Non-pigmented ciliary epithelial cell (primary cell): ENCODE measurements at regions not wholly inside any gene's neighbourhood (a gene's known extent, or its start where the extent isn't known, plus 50 kb on each side); places are given as distances from the start of the nearest gene placed in this dataset.

Source experiments
- DNase-seq: peaks from one replicate; pipeline ENCODE4 v3.0.0-alpha.2; 2010; ENCODE audit warnings: low read depth

DNA sequence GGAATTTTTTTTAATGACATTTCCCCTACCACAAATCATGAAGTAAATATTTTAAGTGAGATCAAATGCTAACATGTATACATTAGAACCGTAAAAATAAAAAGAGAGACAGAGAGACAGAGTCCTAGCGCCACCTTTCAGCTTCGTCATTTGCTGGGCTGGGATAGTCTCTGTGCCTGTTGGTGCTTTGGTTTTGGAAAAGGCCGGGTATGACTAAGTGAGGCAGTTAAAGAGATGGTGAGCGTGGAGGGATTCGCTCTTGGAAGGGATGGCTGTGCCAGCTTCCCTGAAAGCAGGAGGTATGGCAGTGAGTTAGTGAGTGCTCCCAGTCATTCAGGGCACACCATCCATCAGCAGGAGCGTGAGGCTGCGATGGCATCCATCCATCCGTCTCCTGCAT, 729.6 kb upstream of the WWC1 start:
- DNase-seq = no peak

DNA sequence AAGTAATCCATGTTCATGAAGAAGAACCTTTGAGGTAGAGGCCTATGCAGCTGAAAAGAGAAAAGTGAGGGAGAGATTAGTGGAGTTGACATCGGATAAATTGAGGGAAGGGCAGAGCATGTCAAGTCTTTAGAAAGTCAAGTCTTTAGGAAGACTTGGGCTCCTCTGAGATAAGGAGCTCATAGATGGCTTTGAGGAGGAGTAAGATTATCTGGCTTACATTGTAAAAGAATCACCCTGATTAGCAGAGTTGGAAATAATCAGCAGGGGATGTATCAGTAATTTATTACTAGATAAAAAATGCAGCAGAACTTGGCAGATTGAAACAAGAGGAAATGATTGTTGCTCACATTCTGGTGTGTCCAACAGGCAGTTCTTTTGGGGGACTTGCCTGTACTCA, 727.2 kb upstream of the WWC1 start:
- DNase-seq = no peak

DNA sequence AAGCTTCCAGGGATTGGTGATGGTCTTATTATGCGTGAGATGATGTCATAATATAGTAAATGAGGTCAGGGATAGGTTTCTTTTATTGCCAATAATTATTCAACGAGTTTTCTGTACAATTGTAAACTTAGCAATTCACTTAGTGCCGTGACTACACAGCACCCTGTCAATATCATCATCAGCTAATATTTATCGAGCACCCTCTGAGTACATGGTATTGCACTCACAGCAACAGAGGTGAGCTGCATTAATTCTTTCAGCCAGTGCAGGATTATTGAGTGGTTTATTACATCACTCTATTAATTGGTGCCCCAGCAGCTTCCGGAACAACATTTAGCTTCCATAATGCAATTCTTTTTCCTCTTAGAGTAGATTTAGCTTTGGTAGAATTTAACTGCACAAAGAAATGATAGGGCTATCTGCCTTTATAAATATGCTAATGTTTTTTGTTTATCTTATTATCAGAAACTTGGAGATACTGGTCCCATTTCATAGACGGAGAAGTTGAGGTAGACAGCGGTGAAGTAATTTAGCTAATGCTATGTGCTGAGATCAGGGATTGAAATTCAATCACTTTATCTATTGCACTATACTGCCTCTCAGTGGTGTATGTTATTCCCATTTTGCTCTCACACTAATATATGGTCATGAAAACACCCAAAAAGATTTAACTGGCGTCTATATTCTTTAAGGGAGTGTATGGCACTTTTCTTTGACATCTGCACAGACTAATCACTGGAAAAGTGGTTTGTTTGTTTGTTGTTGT, 726.1 kb upstream of the WWC1 start:
- peak; percentile 6 for DNase-seq

DNA sequence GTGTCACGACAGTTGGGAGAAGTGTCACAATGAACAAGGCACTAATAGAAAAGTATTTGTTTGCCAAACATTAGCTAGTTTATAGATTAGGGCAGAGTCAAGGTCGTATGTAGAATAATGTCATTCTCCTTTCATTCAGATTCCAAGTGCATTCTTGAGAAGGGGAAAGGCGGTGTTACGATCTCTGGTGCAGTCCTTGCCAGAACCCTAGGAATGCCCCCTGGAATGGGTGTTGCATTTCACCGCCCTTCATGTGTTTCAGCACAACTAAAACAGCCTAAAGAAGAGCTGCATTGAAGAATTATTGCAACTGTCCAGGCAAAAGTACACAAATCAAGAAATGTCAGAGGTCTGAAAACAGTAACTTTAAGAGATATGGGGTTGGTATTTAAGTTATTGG, 721.0 kb upstream of the WWC1 start:
- DNase-seq = no peak

DNA sequence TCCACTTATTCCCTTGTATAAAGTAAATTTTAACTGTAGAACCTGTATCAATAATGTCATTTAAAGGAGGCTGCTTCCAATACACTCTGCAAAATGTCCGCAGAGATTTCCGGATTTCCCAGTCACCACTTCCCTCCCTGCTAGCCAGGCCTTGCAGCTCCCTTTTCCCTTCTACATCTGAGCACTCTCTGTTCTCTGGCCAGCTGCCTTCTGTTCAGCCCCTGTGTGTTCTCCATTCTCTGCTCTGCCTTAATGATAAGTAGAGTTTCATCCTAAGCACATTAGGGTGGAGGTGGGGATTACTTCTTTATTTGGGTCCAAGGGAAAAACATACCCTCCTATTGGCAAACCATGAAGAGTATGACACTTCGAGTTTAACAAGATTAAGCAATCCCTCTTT, 719.6 kb upstream of the WWC1 start:
- no peak for DNase-seq

DNA sequence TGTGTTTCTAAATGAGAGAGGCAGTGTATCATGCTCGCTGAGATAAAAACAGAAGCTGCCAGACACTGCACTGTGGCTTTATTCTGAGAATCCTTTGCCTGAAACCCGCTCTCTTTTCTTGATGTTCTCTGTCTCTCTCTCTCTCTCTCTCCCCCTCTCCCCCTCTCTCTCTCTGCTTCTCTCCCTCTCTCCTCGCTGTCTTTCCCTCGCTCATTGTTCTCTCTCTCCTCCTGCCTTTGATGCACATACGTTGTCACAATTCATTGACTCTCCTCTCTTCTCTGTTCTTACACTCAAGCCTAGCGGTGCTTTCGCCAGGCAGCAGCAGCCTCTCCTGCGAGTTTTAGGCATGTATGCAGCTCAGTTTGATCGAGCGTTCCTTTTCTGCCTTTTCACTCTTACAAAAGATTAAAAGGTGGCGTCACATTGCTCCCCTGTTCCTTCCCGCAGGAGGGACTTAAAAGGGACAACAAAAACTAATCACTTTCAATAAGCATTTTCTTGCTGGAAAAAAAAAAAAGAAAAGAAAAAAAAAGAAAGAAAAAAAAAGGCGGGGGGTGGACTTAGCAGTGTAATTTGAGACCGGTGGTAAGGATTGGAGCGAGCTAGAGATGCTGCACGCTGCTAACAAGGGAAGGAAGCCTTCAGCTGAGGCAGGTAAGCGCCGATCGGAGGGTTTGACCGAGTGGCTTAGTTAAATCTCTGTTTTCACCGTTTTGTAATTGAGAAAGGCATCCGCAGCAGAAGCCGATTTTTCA, 717.9 kb upstream of the WWC1 start:
- DNase-seq = peak; percentile 17

DNA sequence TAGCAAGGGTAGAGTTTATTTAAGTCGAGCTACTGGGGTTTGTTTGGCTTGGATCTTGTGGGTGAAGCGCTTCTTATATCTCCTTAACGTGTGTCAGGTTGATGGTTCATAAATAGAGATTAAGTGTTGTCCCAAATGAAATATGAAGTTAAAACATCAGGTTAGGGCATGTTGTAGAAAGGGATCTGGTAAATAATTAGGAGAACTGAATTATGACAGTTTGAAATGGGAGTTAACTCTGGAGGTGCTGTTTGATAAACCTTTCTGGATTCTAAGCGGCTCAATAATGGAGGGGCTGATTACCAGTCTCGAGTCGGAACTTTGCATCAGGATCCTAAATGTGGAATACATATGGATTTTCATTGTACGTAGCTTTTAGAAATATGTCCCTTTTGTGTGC, 717.0 kb upstream of the WWC1 start:
- no peak for DNase-seq

DNA sequence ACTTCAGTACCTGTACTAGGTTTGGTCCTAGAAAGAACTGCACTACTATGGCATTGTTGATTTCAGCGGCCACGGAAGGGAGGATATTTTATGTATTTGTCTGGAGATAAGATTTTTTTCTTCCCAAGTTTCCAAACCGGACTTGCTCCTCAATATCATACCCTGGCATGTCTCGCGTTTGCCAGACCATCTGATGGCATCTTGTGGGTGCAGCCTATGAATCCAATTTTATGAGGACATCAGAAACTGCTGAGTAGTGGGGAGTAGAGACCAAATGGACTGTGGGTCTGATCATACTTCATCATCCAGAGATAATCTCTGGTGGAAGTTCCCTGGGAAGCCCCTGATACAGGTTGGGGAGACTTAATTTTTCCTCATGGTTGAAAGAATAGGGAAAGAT, 716.1 kb upstream of the WWC1 start:
- DNase-seq = no peak

DNA sequence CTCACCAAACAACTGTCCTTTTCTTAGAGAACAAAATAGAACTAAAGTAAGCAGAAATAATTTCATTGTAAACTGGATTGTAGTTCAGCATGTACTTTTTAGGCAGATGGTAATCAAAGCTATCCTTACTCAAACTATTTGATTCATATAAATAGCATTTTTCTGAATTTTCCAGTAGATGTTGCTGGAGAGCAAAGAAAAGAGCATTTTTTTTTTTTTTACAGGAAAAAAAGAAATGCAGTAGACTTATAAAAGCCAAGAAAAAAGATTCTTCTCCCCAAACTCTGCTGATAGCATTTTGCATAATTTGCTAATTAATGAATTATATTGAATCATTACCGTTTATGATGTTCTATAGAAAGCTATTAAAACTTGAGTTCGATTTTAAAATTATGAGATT, 715.3 kb upstream of the WWC1 start:
- DNase-seq = no peak

DNA sequence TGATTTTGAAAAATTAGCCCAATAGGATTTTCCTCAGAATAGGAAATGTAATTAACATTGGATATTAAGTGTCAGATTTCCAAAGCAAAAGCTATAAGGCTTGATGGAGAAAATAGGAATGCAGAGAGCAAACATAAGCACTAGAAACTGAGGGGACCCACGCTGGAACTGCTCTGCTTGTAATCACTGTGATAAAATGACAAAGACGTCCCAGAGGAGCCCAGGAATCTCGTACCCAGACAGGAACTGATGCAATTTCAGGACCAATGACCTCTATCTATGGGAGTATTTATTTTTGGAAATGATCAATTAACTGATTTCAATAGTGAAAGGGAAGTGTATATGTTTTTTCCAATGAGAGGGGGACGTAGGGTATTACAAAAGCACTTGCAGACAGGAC, 714.5 kb upstream of the WWC1 start:
- DNase-seq = no peak

DNA sequence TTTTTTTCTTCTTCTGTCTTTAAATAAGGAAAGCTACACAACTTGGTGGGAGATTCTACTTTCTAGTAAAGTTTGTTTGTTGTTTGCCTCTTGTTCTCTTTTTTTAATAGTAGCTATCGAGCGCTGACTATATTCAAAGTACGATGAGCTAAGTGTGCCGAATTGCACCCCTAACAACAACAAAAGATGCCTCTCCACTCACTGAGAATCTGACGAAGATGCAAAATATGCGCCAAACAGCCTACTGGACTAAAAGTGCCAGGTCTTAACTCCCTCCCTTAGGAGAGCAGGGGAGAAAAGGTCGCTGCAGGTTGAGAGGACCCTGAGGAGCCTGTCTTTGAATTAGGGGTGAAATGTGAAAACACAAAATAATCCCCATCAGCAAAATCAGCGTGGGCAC, 713.8 kb upstream of the WWC1 start:
- no peak for DNase-seq

DNA sequence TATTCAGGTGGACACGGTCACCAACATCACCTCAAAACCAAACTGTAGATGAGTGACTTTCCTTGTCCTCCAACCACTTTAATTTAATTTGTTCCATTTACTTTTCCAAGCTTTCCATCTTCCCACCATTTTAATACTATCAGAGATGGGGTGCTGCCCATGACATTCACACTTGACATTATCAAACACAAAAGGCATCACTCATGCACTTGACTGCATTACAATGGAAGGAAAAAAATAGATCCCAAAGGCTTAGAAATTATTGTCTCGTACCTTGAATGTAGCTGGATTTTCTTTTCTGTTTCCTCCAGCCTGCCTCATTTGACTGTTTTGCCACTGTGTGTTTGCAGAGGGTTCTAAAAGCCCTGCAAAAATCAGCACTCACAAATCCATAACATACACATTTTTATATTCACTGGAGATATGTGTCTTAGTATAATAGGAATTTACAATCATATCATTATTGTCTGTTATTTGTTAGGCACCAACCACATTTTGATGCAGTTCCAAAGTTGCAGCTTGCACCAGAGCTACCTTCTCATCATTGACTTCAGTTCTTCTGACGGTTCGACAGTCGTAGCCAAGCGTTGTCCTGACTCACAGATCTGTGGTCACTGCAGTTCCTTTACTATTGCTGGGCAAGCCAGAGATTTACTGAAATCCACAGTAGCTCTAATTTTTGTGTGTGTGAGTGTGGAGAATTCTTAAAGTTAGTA, 712.3 kb upstream of the WWC1 start:
- DNase-seq = peak; percentile 22

DNA sequence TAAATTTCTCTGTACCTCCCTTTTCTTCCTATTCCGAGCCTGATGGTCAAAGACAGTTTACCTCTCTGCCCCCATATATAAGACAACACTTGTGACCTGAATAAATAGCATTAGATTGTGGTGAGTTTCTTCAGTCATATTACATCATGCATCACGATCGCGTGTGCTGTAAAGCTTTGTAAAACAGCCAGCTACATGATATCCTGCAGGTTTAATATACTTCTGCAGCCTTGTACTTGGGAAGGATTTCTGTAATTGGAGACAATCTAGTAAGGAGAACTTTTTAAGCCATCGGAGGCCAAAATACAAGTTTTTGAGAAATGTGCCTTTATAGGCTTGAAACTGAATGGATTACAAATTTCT, 711.8 kb upstream of the WWC1 start:
- DNase-seq = peak; percentile 6

DNA sequence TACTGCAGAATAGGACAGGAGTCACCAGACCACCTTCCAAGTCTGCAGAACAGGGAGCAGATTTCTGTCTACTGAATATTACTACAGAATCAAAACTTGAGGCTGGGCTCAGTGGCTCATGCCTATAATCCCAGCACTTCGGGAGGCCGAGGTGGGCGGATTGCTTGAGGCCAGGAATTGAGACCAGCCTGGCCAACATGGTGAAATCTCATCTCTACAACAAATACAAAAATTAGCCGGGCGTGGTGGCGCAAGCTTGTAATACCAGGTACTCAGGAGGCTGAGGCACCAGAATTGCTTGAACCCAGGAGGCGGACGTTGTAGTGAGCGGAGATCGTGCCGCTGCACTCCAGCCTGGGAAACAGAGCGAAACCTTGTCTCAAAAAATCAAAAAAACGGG, 710.8 kb upstream of the WWC1 start:
- DNase-seq = no peak

DNA sequence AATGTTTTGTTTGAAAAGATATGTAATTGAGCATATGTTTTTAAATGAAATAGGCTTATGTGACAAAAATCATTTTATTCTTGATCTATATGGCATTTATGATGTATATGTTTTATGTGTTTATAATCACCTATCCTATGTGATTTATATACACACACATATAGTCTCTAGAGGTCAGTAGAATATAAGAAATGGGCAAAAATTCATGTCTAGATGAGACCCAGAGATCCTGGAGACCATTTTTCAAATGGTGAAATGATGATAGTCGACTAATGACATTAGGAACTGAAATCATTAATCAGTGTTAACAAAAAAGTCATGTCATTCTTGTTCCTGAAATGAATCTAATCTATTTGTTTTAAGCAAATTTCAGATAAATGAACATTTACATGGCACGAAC, 709.2 kb upstream of the WWC1 start:
- peak; percentile 3 for DNase-seq

DNA sequence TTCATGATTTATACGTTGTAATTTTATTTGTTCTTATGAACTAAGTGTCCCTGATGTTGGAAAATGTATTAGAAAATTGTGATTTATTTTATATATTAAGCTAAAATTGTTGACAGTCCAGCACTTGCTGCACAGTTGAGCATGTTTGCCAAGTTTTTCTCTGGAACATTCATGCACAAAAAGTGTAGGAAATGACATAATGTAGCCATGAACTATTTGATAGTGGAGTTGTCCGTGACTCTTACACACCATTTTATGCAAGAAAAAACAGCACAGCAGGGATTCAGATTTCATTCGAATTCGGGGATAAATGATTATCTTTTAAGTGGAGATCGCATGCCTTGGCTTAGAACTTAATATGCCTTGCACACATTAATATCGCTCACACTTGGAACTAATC, 708.6 kb upstream of the WWC1 start:
- peak; percentile 15 for DNase-seq

DNA sequence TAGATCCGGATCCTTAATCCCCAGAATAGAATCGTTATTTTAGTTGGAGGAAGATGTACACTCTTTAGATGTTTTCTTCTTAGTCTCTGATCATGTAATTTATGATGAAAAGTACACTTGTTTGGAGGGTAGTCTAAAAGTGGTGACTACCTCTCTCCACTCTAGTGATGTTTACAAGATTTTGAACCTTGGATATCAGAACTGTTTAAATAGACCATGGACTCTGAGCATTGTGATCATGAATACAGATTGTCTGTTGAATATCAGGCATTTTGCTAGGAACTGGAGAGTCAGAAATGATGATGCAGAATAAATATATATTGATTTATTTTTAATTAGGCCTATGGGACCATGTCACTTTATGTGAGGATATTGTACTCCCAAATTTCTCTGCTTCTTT, 706.3 kb upstream of the WWC1 start:
- DNase-seq = no peak

DNA sequence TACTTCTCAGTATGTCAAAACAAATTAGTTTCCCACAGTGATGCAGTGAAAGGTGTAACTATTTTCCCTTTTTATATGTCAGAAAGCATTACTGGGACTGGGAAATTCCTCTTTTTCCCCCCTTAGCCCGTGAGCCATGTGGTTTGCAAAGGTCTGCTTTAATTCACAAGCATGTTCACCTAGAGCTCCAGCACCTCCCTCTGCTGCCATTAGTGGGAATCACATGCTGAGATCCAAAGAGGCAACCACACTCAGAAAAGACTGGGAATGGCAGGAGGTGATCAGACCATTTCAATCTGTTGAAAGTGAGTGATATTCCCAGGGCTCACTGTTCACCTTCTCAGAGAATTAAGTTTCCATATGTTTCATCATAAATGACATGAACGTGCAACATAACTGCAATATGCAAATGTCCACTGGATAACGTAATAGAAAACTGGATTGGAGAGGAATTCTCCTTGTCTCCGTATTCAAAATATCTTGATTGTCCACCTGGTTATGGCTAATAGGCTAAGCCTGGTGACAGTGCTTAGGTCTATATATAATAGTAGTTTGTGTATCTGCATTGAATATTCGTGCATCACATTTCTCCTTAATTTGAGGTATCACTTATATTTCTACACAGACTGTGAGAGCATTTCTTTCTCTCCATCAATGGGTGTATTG, 703.5 kb upstream of the WWC1 start:
- peak; percentile 23 for DNase-seq

DNA sequence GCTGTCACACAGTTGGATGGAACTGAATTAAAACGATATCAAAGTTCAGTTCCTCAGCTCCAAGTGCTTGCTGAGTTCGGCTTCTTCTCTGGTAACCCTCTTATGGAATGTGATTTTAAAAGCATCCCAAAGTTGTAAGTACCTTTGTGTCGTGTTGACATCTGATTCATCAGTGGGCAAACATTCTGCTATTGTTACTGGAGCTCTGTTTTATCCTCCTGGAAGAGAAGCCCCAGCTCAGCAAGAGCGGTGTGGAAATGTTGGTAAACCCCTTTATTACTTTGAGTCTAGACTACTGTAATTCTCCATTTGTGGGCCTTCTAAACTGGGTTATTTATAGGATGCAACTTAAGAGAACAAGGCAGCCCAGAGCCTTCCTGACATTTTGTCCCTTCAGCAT, 699.3 kb upstream of the WWC1 start:
- no peak for DNase-seq

DNA sequence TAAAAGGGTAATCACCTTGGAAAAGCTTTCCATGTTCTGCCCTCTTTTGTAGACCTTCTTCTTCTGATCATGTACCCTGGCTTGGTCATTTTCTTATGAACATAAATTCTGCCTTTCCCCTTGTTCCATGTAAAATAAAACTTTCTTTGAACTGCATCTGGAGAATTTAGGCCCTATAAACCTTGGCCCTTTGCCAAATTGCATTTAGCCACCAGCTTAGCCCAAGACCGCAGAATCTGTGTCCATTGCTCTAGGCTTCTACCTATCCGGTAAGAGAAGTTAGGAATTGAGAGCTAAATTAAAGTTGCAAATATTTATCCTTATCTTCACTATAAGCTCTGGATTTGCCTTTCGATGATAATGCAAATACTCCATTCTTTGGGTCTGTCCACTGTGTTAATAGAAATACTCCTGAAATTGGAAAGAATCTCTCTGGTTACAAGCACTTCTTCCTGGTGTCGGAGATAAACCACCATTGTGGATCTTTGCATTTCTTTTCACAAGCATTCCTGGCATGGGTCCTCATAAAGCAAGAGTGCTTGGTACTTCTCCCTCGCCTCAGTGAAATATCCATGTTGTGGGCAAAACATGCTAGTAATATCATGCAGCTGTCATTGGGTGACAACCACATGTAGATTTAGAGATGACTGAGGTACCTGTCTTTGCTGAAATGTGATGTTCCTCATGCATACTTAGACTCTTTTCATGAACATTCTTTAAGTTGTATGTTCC, 698.0 kb upstream of the WWC1 start:
- no peak for DNase-seq

DNA sequence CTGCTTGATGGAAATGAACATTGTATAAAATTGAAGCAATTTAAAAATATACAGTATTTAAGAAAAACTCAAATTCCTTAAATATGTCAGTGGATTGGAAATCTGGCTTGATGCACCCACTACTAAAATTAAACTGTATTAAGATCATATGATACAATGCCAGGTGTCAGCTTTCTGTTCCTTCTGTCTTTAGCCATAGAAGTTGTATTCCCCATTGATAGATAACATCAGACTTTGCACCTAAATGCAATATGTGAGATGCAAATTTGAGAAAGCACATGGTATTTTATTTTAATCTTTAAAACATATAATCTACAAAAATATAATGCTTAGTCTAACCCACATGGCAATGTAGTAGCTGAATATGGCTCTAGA, 697.4 kb upstream of the WWC1 start:
- no peak for DNase-seq

DNA sequence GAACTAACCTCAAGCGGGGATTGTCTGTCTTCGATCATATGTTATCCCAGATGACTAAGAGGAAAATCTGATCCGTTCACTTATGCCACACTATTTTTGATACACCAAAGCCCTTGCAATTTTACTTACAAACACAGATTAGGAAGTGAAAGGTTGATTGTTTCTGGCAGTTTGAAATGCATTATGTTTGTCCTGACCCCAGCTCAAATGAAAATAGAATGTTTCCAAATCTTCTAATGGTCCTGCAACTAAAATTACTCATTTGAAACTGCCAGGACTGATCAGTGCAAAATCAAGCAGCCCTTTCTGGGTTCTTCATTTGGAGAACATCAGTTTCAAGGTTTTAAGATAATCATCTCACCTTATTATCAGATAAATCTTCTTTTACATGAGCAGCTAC, 696.7 kb upstream of the WWC1 start:
- DNase-seq = no peak
